PC-3 (cell line): ENCODE measurements at regions not wholly inside any gene's neighbourhood (a gene's known extent, or its start where the extent isn't known, plus 50 kb on each side); places are given as distances from the start of the nearest gene placed in this dataset.

ENCODE experiments used
- ATAC-seq: fragments of 200-7000 bp; cut with Tn5 transposase; 2 replicates; pipeline ENCODE4 v1.9.1; 2020; ENCODE audit warnings: mild to moderate bottlenecking, moderate library complexity
- BruUV-seq: library from RNA; stranded (reverse); fragments of 400-500 nt; replicated peaks from 2 replicates; lab custom pipeline; 2021; lab: Mats Ljungman, UMichigan
- CTCF ChIA-PET: fragments of 300-600 bp; sonication (Branson Sonifier 250); formaldehyde crosslinking; loops from one replicate; lab custom pipeline; 2022; ENCODE audit warnings: antibody characterized with exemption; lab: Charles Lee
- POLR2A ChIA-PET: fragments of 300-600 bp; sonication (Branson Sonifier 250); formaldehyde crosslinking; loops from one replicate; lab custom pipeline; 2022; ENCODE audit warnings: antibody characterized with exemption; ENCODE audit not compliant: unreplicated experiment; lab: Charles Lee
- DNase-seq: peaks from one replicate; pipeline ENCODE4 v3.0.0-alpha.2; 2015
- H2AFZ ChIP-seq: fragments of 300-600 bp; sonication (generic); 2 replicates; pipeline ENCODE4 v1.6.0; 2016; ENCODE audit warnings: antibody characterized with exemption, low read length
- H3F3A ChIP-seq: fragments of 300-600 bp; sonication (generic); one replicate; pipeline ENCODE4 v1.6.0; 2017; ENCODE audit warnings: antibody characterized with exemption, low read length, control low read depth, mild to moderate bottlenecking; ENCODE audit not compliant: unreplicated experiment
- H3K27ac ChIP-seq: fragments of 300-600 bp; sonication (generic); 2 replicates; pipeline ENCODE4 v1.5.1; 2016; ENCODE audit warnings: mild to moderate bottlenecking, low read length
- H3K27me3 ChIP-seq: fragments of 300-600 bp; sonication (generic); 2 replicates; pipeline ENCODE4 v1.6.1; 2016; ENCODE audit warnings: low read length, mixed read lengths
- H3K36me3 ChIP-seq: fragments of 300-600 bp; sonication (generic); 2 replicates; pipeline ENCODE4 v1.6.1; 2016; ENCODE audit warnings: low read depth, mixed run types, low read length, mixed read lengths
- H3K4me1 ChIP-seq: fragments of 300-600 bp; sonication (generic); 2 replicates; pipeline ENCODE4 v1.5.1; 2016; ENCODE audit warnings: low read length; ENCODE audit not compliant: insufficient read depth
- H3K4me2 ChIP-seq: fragments of 300-600 bp; sonication (generic); 2 replicates; pipeline ENCODE4 v1.6.0; 2016; ENCODE audit warnings: low read length
- H3K4me3 ChIP-seq: fragments of 300-600 bp; sonication (generic); 2 replicates; pipeline ENCODE4 v1.5.1; 2016; ENCODE audit warnings: mild to moderate bottlenecking, low read length, mixed read lengths
- H3K79me2 ChIP-seq: fragments of 300-600 bp; sonication (generic); 2 replicates; pipeline ENCODE4 v1.6.1; 2017; ENCODE audit warnings: low read length, mixed read lengths
- H3K9ac ChIP-seq: fragments of 300-600 bp; sonication (generic); 2 replicates; pipeline ENCODE4 v1.6.0; 2016; ENCODE audit warnings: mild to moderate bottlenecking, low read length
- H3K9me2 ChIP-seq: fragments of 300-600 bp; sonication (generic); replicated peaks from 2 replicates; pipeline ENCODE4 v1.6.1; 2016; ENCODE audit warnings: mixed run types, low read length, mixed read lengths
- H3K9me3 ChIP-seq: fragments of 300-600 bp; sonication (generic); 2 replicates; pipeline ENCODE4 v1.6.1; 2016; ENCODE audit warnings: low read length, mixed read lengths
- H4K20me1 ChIP-seq: fragments of 300-600 bp; sonication (generic); 2 replicates; pipeline ENCODE4 v1.6.1; 2016; ENCODE audit warnings: low read length, mixed read lengths
- EZH2 ChIP-seq: fragments of 300-600 bp; sonication (generic); IDR thresholded peaks from one replicate; pipeline ENCODE4 v1.6.1; 2017; ENCODE audit warnings: antibody characterized with exemption, mild to moderate bottlenecking, low read length; ENCODE audit not compliant: unreplicated experiment
- EZH2phosphoT487 ChIP-seq: fragments of 300-600 bp; sonication (generic); IDR thresholded peaks from 2 replicates; pipeline ENCODE4 v1.6.1; 2018; ENCODE audit warnings: mild to moderate bottlenecking, antibody characterized with exemption, low read length, borderline replicate concordance
- intact Hi-C: fragments of 100-400 bp; cut with micrococcal nuclease; formaldehyde crosslinking; loops from 2 replicates; pipeline ENCODE4 v1.9.0; 2023
- TF ChIP-seq, protein P1 (sequence below): fragments of 300-600 bp; sonication (generic); conservative IDR thresholded peaks from 2 replicates; pipeline ENCODE4 v1.5.1; 2017; ENCODE audit warnings: antibody characterized with exemption, low read depth, mild to moderate bottlenecking, low read length

DNA sequence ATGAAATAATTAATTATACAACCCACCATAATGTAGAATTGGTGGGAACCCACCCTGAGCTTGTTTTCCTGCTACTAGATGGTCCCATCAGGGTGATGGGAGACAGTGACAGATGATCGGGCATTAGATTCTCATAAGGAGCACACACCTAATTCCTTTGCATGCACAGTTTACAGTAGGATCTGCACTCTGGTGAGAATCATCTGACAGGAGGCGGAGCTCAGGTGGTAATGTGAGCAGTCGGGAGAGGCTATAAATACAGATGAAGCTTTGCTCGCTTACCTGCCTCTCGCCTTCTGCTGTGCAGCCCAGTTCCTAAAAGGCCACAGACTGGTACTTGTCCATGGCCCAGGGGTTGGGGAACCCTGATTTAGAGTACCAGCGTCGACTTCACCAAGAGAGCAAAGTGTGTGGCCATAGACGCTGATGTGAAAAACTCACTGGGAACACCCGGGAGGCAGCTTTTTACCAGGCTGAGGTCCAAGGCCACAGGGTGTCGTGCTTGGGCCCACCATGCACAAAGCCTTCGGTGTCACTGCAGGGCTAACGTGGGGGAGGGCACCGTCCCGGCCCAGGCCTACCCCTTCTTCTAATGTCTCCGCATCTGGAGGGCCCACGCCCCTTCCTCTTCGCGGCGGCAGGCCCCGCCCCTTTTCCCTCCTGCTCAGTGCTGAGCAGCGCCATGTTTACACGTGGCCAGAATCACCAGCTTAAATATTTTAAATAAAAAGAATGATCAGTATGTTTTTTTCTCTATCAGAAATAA, 296.8 kb upstream of the HDAC4 start:
- Histone ChIP-seq H3K79me2 (no peaks in the 10 kb centered on the region), H3K9me3 (no peaks in the 10 kb centered on the region), H3F3A (no peaks in the 10 kb centered on the region), H3K9ac (no peak overlapping the region), H3K4me2 (no peak overlapping the region), H3K27me3 (peaks cover 46% of the 10 kb centered on the region), H3K4me3 (no peak overlapping the region), H3K27ac (no peak overlapping the region), H2AFZ (no peak overlapping the region), H3K4me1 (no peaks in the 10 kb centered on the region), H3K36me3 (no peaks in the 10 kb centered on the region), H3K9me2 (no peaks in the 10 kb centered on the region), H4K20me1 (no peaks in the 10 kb centered on the region)
- no TSS peak for BruUV-seq
- ATAC-seq = no peak
- intact Hi-C loops = no loop called here
- POLR2A ChIA-PET = no interaction called here
- CTCF ChIA-PET = no interaction called here
- TF ChIP-seq EZH2 (no peak), EZH2phosphoT487 (no peak)
- TF ChIP-seq, protein P1, sequence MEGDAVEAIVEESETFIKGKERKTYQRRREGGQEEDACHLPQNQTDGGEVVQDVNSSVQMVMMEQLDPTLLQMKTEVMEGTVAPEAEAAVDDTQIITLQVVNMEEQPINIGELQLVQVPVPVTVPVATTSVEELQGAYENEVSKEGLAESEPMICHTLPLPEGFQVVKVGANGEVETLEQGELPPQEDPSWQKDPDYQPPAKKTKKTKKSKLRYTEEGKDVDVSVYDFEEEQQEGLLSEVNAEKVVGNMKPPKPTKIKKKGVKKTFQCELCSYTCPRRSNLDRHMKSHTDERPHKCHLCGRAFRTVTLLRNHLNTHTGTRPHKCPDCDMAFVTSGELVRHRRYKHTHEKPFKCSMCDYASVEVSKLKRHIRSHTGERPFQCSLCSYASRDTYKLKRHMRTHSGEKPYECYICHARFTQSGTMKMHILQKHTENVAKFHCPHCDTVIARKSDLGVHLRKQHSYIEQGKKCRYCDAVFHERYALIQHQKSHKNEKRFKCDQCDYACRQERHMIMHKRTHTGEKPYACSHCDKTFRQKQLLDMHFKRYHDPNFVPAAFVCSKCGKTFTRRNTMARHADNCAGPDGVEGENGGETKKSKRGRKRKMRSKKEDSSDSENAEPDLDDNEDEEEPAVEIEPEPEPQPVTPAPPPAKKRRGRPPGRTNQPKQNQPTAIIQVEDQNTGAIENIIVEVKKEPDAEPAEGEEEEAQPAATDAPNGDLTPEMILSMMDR = no peak
- no peak for DNase-seq

DNA sequence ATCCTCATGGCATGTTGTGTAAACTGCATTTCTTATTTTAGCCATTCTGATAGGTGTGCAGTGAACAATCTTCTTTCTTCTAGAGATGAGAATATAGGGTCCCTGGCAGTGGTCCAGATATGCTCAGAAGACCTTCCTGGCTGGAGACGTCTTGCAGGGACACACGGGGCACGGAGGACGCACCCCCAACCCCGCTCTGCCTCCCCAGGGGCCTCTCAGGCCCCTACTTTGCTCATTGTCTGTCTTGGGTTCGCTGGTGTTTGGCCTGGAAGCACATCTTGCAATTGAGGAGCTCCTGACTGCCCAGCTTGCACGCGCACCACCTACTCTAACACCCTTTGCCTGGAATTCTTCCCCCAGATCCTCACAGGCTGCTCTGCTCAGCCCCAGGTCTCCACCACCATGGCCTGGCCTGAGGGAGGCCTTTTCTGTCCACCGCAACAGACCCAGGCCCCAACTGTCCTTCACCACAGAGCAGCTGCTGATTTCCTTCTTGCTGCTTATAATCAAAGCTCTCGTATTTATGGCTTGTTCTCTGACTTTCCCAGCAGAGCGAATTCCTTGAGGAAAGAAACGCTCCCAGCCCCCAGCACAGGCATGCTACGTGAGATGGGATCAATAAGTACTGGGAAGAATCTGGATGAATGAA, 295.9 kb upstream of the HDAC4 start:
- Histone ChIP-seq H3F3A (no peaks in the 10 kb centered on the region), H3K4me2 (no peak overlapping the region), H3K27ac (no peak overlapping the region), H4K20me1 (no peaks in the 10 kb centered on the region), H3K9ac (no peak overlapping the region), H3K4me1 (no peaks in the 10 kb centered on the region), H3K79me2 (no peaks in the 10 kb centered on the region), H2AFZ (no peak overlapping the region), H3K27me3 (peaks cover 50% of the 10 kb centered on the region), H3K36me3 (no peaks in the 10 kb centered on the region), H3K4me3 (no peak overlapping the region), H3K9me3 (no peaks in the 10 kb centered on the region), H3K9me2 (no peaks in the 10 kb centered on the region)
- intact Hi-C loops = no loop called here
- ATAC-seq (no peak), DNase-seq (no peak)
- POLR2A ChIA-PET = no interaction called here
- no TSS peak for BruUV-seq
- TF ChIP-seq EZH2 (no peak), EZH2phosphoT487 (no peak)
- TF ChIP-seq, protein P1 = no peak
- CTCF ChIA-PET = no interaction called here

DNA sequence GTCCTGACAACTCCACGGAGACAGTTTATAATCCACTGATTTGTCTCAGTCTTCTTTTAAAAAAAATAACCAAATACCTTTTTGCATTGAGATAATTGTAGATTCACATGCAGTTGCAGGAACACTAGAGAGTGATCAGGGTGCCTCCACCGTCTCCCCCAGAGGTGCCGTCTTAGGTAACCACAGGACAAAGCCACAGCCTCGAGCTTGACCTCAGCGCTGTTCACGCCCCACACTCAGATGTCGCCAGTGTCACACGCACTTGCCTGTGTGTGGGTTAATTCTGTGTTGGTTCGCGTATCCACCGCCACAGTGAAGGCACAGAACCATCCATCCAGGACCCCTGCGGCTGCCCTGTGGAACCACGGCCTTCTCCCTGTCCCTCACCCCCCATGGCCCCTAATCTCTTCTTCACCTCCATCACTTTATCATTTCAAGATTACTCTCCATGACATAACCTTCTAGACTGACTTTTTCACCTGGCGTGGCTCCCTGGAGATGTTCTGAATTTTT, 295.0 kb upstream of the HDAC4 start:
- H3K9ac ChIP-seq = no peak overlapping the region
- DNase-seq (no peak), ATAC-seq (no peak)
- no peak overlapping the region for H3K4me3 ChIP-seq
- no peaks in the 10 kb centered on the region for H3F3A ChIP-seq
- no peaks in the 10 kb centered on the region for H3K9me3 ChIP-seq
- TF ChIP-seq EZH2 (no peak), EZH2phosphoT487 (no peak)
- TF ChIP-seq, protein P1 = no peak
- no peak overlapping the region for H3K27ac ChIP-seq
- no peaks in the 10 kb centered on the region for H3K4me1 ChIP-seq
- H2AFZ ChIP-seq = no peak overlapping the region
- BruUV-seq = no TSS peak
- H4K20me1 ChIP-seq = no peaks in the 10 kb centered on the region
- ChIA-PET CTCF (no interaction called here), POLR2A (no interaction called here)
- H3K36me3 ChIP-seq = no peaks in the 10 kb centered on the region
- H3K4me2 ChIP-seq = no peak overlapping the region
- H3K79me2 ChIP-seq = no peaks in the 10 kb centered on the region
- no peaks in the 10 kb centered on the region for H3K9me2 ChIP-seq
- H3K27me3 ChIP-seq = peaks cover 58% of the 10 kb centered on the region
- intact Hi-C loops = no loop called here
